HG02973 (cell line): ENCODE measurements at regions not wholly inside any gene's neighbourhood (a gene's known extent, or its start where the extent isn't known, plus 50 kb on each side); places are given as distances from the start of the nearest gene placed in this dataset.
"Not testable (repeated sequence)": the region's sequence is repeated elsewhere in the genome, so short reads cannot be mapped to it uniquely, and the experiment has no call there.

Experiments
- ATAC-seq: cut with Tn5 transposase; IDR thresholded peaks from one replicate; pipeline ENCODE4 v1.9.1; 2021; ENCODE audit warnings: moderate library complexity; ENCODE audit not compliant: unreplicated experiment

GRCh38 chr7:20466543-20467021 lies 135.9 kb downstream of the ITGB8 start:
- ATAC-seq, result peak; percentile 55

DNA sequence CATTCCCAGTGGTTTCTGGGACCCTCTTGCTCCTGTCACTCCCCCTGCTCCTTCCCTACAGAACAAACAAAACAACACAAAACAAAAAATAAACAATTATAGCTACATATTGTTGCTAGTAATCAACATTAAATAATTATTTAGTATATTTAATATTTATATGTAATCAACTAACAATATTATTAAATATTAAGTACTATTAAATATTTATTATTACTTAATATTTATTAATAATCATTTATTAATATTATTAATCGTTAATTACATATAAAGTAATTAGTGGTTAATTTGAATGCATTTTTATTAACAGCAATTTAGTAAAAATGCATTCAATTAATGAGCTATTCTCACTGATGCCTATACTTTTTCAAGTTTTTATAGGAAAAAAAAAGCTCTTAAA lies 139.4 kb downstream of the ITGB8 start:
- ATAC-seq, result no peak

DNA sequence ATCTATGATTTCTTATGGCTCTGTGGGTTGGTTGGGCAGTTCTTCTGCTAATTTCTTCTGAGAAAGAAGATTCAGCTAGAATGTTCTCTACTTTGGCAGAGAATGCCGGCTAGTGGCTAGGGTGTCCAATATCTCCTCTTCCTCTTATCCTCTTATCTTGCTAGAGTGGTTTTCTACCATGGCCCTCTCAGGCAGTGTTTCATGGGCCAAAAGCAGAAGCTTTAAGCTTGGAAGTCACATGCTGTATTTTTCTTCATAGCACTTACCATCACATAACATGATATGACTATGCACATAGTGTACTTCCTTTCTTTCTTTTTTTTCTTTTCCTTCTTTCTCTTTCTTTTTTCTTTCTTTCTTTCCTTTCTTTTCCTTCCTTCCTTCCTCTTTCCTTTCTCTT lies 140.0 kb downstream of the ITGB8 start:
- ATAC-seq, result no peak

GRCh38 chr7:20474249-20474648 lies 141.2 kb upstream of the ABCB5 start:
- no peak for ATAC-seq

GRCh38 chr7:20475756-20476155 lies 139.7 kb upstream of the ABCB5 start:
- no peak for ATAC-seq

GRCh38 chr7:20477067-20477466 lies 138.4 kb upstream of the ABCB5 start:
- ATAC-seq, result no peak

- no peak for ATAC-seq
Observed at GRCh38 chr7:20479706-20480105, 135.8 kb upstream of the ABCB5 start.

GRCh38 chr7:20482071-20482470 lies 133.4 kb upstream of the ABCB5 start:
- ATAC-seq, result no peak

DNA sequence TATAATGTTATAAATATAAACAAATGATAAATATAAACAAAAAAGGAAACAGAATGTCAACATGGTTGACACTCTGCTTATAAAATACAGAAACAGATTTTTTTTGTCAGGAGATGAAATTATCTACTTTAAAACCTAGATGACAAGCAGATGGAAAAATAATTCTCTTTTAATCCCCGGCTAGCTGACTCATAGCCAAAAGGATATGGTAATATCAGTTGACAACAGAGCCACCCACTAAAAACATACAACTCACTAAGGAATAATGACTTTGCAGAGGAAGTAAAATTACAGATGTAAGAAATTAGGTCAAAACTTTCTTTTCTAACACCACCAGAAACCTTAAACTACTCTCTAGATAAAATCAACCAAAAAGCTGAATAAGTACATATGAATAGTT lies 131.1 kb upstream of the ABCB5 start:
- ATAC-seq, result no peak

DNA sequence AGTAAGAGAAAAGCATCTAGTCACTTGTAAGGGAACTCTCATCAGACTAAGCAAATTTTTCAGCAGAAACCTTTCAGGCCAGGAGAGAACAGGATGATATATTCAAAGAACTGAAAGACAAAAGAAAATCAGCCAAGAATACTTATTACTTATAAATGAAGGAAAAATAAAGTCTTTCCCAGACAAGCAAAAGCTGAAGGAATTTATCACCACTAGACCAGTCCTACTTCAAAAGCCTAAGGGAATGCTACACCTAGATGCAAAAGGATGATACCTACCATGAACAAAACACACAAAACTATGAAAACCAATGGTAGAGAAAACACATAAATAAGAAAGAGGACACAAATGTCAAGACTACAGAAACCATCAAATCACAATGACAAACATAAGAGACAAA lies 126.6 kb upstream of the ABCB5 start:
- ATAC-seq, result no peak

GRCh38 chr7:20491284-20491683 lies 124.2 kb upstream of the ABCB5 start:
- no peak for ATAC-seq

- ATAC-seq, result no peak
Observed at GRCh38 chr7:20494566-20494965, 120.9 kb upstream of the ABCB5 start.

- ATAC-seq, result not testable (repeated sequence)
Observed at GRCh38 chr7:20501473-20501872, 114.0 kb upstream of the ABCB5 start.

- no peak for ATAC-seq
Observed at GRCh38 chr7:20503278-20503950, 112.1 kb upstream of the ABCB5 start.

DNA sequence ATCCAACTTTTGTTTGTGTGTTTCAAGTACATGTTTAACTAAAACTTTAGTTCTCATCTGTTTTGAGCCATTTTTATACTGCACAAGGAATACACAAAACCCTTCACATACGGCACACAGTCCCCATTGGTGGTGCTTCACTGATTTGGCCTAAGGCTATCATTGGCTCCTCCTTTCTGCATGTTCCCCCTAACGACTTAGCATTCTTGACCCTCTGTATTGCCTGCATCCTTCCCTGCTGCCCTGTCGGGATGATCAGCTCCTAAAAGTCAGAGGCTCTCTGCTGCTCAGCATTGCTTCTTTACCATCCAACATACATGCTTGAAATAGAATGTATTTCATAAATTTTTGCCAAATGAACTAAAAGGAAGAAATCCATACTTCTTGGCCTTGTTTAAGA lies 111.4 kb upstream of the ABCB5 start:
- no peak for ATAC-seq

DNA sequence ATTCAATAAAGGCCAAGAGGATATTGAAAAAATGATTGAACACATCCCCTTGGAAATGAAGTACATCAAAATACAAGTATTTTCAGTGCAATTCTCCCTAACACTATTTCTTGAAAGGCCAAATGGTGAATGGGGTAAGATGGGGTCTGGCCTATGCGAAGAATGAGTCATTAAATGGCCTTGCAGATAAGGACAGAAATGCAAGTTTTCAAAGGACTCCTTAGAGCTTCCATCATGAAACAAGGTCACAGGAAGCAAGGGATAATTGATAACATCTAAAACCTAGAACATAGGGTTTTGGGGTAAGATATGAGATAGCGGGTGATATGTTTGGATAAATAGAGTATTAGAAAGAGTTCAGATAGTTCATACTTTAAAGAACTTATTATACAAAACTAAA lies 109.3 kb upstream of the ABCB5 start:
- ATAC-seq, result no peak

GRCh38 chr7:20507157-20507556 lies 108.3 kb upstream of the ABCB5 start:
- no peak for ATAC-seq

DNA sequence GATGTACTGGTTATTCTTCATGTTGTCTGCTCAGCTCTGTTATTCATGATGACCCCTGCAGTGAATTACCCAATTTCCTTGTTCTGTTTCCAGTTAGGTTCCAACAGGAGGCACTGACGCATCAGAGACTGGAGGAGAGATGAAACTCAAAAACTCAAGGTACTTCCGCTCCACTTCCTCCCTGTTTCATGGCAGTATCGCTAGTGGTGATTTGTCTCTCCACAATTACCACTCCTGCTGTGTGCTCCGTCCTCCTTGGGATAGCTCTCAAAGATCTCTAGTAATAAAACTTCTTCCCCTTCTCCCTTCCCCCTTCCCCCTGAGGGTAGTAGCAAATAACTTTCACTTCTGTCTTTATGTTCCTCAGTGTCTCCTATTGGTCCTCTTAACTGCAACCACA lies 107.4 kb upstream of the ABCB5 start:
- no peak for ATAC-seq

GRCh38 chr7:20509892-20510572 lies 105.4 kb upstream of the ABCB5 start:
- no peak for ATAC-seq

GRCh38 chr7:20510573-20510900 lies 104.9 kb upstream of the ABCB5 start:
- no peak for ATAC-seq

GRCh38 chr7:20513341-20513740 lies 102.1 kb upstream of the ABCB5 start:
- ATAC-seq, result no peak

- ATAC-seq, result no peak
Observed at GRCh38 chr7:20513897-20514296, 101.6 kb upstream of the ABCB5 start.

- ATAC-seq, result no peak
Observed at GRCh38 chr7:20514364-20514763, 101.1 kb upstream of the ABCB5 start.
